ENCODE measurements at regions not wholly inside any gene's neighbourhood (a gene's known extent, or its start where the extent isn't known, plus 50 kb on each side); places are given as distances from the start of the nearest gene placed in this dataset.
"Not testable (repeated sequence)": the region's sequence is repeated elsewhere in the genome, so short reads cannot be mapped to it uniquely, and the experiment has no call there.

- H3K36me3 ChIP-seq = no peaks in the 10 kb centered on the region
- H3K27me3 ChIP-seq = no peaks in the 10 kb centered on the region
- no peaks in the 10 kb centered on the region for H3K4me1 ChIP-seq
- WGBS, 2 donors (ENCODE audit: low coverage in 1 of 2) = 93 to 100% methylated on average over 1 to 8 of the region's 8 CpGs
- TF ChIP-seq EP300 (IDR thresholded peaks at IDR 0.05; ENCODE audit: low read depth) = no peak
- no peak for TF ChIP-seq POLR2A (IDR thresholded peaks at IDR 0.05)
- TF ChIP-seq POLR2AphosphoS5 (IDR thresholded peaks at IDR 0.05) = no peak
- TF ChIP-seq, protein P1, sequence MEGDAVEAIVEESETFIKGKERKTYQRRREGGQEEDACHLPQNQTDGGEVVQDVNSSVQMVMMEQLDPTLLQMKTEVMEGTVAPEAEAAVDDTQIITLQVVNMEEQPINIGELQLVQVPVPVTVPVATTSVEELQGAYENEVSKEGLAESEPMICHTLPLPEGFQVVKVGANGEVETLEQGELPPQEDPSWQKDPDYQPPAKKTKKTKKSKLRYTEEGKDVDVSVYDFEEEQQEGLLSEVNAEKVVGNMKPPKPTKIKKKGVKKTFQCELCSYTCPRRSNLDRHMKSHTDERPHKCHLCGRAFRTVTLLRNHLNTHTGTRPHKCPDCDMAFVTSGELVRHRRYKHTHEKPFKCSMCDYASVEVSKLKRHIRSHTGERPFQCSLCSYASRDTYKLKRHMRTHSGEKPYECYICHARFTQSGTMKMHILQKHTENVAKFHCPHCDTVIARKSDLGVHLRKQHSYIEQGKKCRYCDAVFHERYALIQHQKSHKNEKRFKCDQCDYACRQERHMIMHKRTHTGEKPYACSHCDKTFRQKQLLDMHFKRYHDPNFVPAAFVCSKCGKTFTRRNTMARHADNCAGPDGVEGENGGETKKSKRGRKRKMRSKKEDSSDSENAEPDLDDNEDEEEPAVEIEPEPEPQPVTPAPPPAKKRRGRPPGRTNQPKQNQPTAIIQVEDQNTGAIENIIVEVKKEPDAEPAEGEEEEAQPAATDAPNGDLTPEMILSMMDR (IDR thresholded peaks at IDR 0.05) = no peak
- no peak overlapping the region for H3K27ac ChIP-seq
- in situ Hi-C loops (cut with MboI; ENCODE audit: low pct_ligation_motif_present in 1 of 4, low pct_unique_long_range_greater_than_20kb in 1 of 4, low sequenced_read_pairs in 3 of 4) (no loop called here), intact Hi-C loops (cut with DNase I; ENCODE audit: low total_unique reads) (no loop called here)
- H3K9me3 ChIP-seq = no peaks in the 10 kb centered on the region
- no peak for DNase-seq
- H3K4me3 ChIP-seq = no peak overlapping the region
Measured at GRCh38 chr2:95721726-95722125, 129.9 kb downstream of the TRIM43 start.

GRCh38 chr2:95722131-95722697 is 130.4 kb downstream of the TRIM43 start:
- H3K27me3 ChIP-seq = no peaks in the 10 kb centered on the region
- H3K4me3 ChIP-seq = no peak overlapping the region
- 85% methylated on average over 11 of the region's 11 CpGs; no CpG with 5 or more reads in 1 of the 2 donors for WGBS, 2 donors (ENCODE audit: low coverage in 1 of 2)
- in situ Hi-C loops (cut with MboI; ENCODE audit: low pct_ligation_motif_present in 1 of 4, low pct_unique_long_range_greater_than_20kb in 1 of 4, low sequenced_read_pairs in 3 of 4) = no loop called here
- TF ChIP-seq, protein P1 (IDR thresholded peaks at IDR 0.05) = no peak
- no peak for TF ChIP-seq POLR2AphosphoS5 (IDR thresholded peaks at IDR 0.05)
- TF ChIP-seq EP300 (IDR thresholded peaks at IDR 0.05; ENCODE audit: low read depth) = no peak
- TF ChIP-seq POLR2A (IDR thresholded peaks at IDR 0.05) = no peak
- no peaks in the 10 kb centered on the region for H3K36me3 ChIP-seq
- intact Hi-C loops (cut with DNase I; ENCODE audit: low total_unique reads) = no loop called here
- no peaks in the 10 kb centered on the region for H3K9me3 ChIP-seq
- DNase-seq = no peak
- H3K4me1 ChIP-seq = no peaks in the 10 kb centered on the region
- H3K27ac ChIP-seq = no peak overlapping the region

DNA sequence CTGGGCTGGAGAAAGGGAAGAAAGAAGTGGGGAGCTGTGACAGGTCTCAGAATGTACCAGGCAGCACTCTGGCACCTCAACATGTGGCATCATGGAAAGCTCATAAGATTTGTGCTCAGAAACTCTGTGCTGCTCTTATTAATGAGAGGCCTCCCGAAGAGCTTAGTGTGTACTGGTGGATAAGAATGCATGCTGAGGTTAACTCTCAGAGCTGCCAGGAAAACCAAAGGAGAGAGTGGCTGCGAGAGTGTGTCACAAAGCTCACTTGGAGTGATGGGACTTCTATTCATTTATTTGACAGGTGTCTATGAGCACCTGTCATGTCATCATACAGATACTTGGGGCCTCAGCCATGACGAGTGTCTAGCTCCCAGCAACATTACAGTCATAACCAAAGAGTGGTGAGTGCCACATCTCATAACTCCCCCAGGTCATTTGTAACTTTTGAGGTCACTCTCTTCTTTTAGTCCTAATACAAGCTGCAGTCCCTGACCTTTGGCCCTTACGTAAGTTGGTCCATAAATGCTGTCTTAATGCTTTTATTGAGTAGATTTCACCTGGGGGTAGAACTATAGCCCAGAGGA is 131.9 kb downstream of the TRIM43 start:
- H3K27me3 ChIP-seq; H3K9me3 ChIP-seq; intact Hi-C loops (cut with DNase I; ENCODE audit: low total_unique reads); H3K4me3 ChIP-seq; in situ Hi-C loops (cut with MboI; ENCODE audit: low pct_ligation_motif_present in 1 of 4, low pct_unique_long_range_greater_than_20kb in 1 of 4, low sequenced_read_pairs in 3 of 4); H3K27ac ChIP-seq; H3K36me3 ChIP-seq; DNase-seq; H3K4me1 ChIP-seq: not testable (repeated sequence)
- WGBS, 2 donors (ENCODE audit: low coverage in 1 of 2) = 74 to 86% methylated on average over 3 to 4 of the region's 4 CpGs

- H3K4me3 ChIP-seq; intact Hi-C loops (cut with DNase I; ENCODE audit: low total_unique reads); H3K9me3 ChIP-seq; H3K4me1 ChIP-seq; in situ Hi-C loops (cut with MboI; ENCODE audit: low pct_ligation_motif_present in 1 of 4, low pct_unique_long_range_greater_than_20kb in 1 of 4, low sequenced_read_pairs in 3 of 4); DNase-seq; H3K27me3 ChIP-seq; H3K27ac ChIP-seq; H3K36me3 ChIP-seq: not testable (repeated sequence)
- WGBS, 2 donors (ENCODE audit: low coverage in 1 of 2) = 73% methylated on average over 2 of the region's 2 CpGs; no CpG with 5 or more reads in 1 of the 2 donors
Measured at GRCh38 chr2:95725191-95725590, 133.4 kb downstream of the TRIM43 start.

DNA sequence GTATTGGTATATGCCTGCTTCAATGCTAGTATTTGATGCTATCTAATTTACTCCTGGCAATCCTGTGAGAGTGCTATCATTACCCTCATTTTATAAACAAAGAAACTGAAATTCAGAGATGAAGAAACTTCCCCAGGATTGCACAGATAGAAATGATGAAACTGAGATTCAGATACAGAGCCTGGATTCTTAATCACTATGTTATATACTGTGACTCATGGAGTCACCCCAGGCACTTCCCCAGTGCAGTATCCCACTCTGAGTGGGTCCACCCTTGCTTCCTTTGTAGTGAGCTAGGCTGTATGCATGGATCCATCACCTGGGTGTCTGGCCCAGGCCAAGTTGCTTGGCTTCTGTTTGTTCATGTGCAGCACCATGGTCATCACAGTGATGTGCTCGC is 133.9 kb downstream of the TRIM43 start:
- H3K4me1 ChIP-seq; H3K9me3 ChIP-seq; H3K27ac ChIP-seq; intact Hi-C loops (cut with DNase I; ENCODE audit: low total_unique reads); H3K4me3 ChIP-seq; H3K27me3 ChIP-seq; DNase-seq; H3K36me3 ChIP-seq; in situ Hi-C loops (cut with MboI; ENCODE audit: low pct_ligation_motif_present in 1 of 4, low pct_unique_long_range_greater_than_20kb in 1 of 4, low sequenced_read_pairs in 3 of 4): not testable (repeated sequence)
- 91 to 100% methylated on average over 1 of the region's 1 CpG for WGBS, 2 donors (ENCODE audit: low coverage in 1 of 2)

- 83% methylated on average over 5 of the region's 5 CpGs; no CpG with 5 or more reads in 1 of the 2 donors for WGBS, 2 donors (ENCODE audit: low coverage in 1 of 2)
- H3K27ac ChIP-seq; H3K36me3 ChIP-seq; intact Hi-C loops (cut with DNase I; ENCODE audit: low total_unique reads); H3K4me1 ChIP-seq; H3K27me3 ChIP-seq; H3K4me3 ChIP-seq; DNase-seq; in situ Hi-C loops (cut with MboI; ENCODE audit: low pct_ligation_motif_present in 1 of 4, low pct_unique_long_range_greater_than_20kb in 1 of 4, low sequenced_read_pairs in 3 of 4); H3K9me3 ChIP-seq: not testable (repeated sequence)
Measured at GRCh38 chr2:95727420-95727819, 135.6 kb downstream of the TRIM43 start.

Data from transverse colon (tissue), 4 donors.